OCI-LY3 (cell line): ENCODE measurements at regions not wholly inside any gene's neighbourhood (a gene's known extent, or its start where the extent isn't known, plus 50 kb on each side); places are given as distances from the start of the nearest gene placed in this dataset.
"Not testable (repeated sequence)": the region's sequence is repeated elsewhere in the genome, so short reads cannot be mapped to it uniquely, and the experiment has no call there.

Experiments used
- H2AFZ ChIP-seq: fragments of 200-600, 300-600 bp; shearing (Covaris generic); 2 replicates; pipeline ENCODE4 v1.6.0; 2014; ENCODE audit warnings: antibody characterized with exemption, low read depth, low read length
- H3K27ac ChIP-seq: fragments of 200-600, 300-600 bp; sonication (generic); 2 replicates; pipeline ENCODE4 v1.5.1; 2014; ENCODE audit warnings: mild to moderate bottlenecking, low read length, moderate library complexity, mixed read lengths
- H3K27me3 ChIP-seq: fragments of 200-600, 300-600 bp; sonication (generic); 2 replicates; pipeline ENCODE4 v1.6.1; 2014; ENCODE audit warnings: low read depth, low read length, mixed read lengths
- H3K36me3 ChIP-seq: fragments of 200-600, 300-600 bp; sonication (generic); replicated peaks from 2 replicates; pipeline ENCODE3; 2014; ENCODE audit warnings: low read depth, low read length, mixed read lengths
- H3K4me1 ChIP-seq: fragments of 300-600, 200-600 bp; sonication (generic); 2 replicates; pipeline ENCODE4 v1.6.1; 2014; ENCODE audit warnings: low read length, mixed read lengths
- H3K4me2 ChIP-seq: fragments of 200-600, 300-600 bp; sonication (generic); 2 replicates; pipeline ENCODE4 v1.6.1; 2014; ENCODE audit warnings: low read length, mixed read lengths
- H3K4me3 ChIP-seq: fragments of 300-600, 200-600 bp; sonication (generic); 2 replicates; pipeline ENCODE4 v1.5.1; 2014; ENCODE audit warnings: antibody characterized with exemption, mild to moderate bottlenecking, low read length, moderate library complexity
- H3K79me2 ChIP-seq: fragments of 300-600, 200-600 bp; shearing (Covaris generic); 2 replicates; pipeline ENCODE4 v1.6.1; 2014; ENCODE audit warnings: mild to moderate bottlenecking, low read length, mixed read lengths
- H3K9ac ChIP-seq: fragments of 300-600, 200-600 bp; shearing (Covaris generic); 2 replicates; pipeline ENCODE4 v1.6.0; 2014; ENCODE audit warnings: mild to moderate bottlenecking, low read length, moderate library complexity
- H3K9me3 ChIP-seq: fragments of 200-600, 300-600 bp; shearing (Covaris generic); 2 replicates; pipeline ENCODE4 v1.6.1; 2014; ENCODE audit warnings: low read length, mixed read lengths; ENCODE audit not compliant: insufficient read depth
- H4K20me1 ChIP-seq: fragments of 200-600, 300-600 bp; sonication (generic); 2 replicates; pipeline ENCODE4 v1.6.1; 2016; ENCODE audit warnings: low read length, mixed read lengths; ENCODE audit not compliant: insufficient read depth
- CTCF ChIP-seq: fragments of 200-600, 300-600 bp; sonication (generic); IDR thresholded peaks from 2 replicates; pipeline ENCODE4 v1.5.1; 2014; ENCODE audit warnings: antibody characterized with exemption, low read length, low read depth
- EZH2phosphoT487 ChIP-seq: fragments of 200-600 bp; shearing (Covaris generic); IDR thresholded peaks from 2 replicates; pipeline ENCODE4 v1.6.1; 2018; ENCODE audit warnings: antibody characterized with exemption, mixed run types, low read depth

- no peak overlapping the region for H2AFZ ChIP-seq
- no peak overlapping the region for H3K9ac ChIP-seq
- H3K79me2 ChIP-seq, result no peaks in the 10 kb centered on the region
- H3K4me2 ChIP-seq, result no peak overlapping the region
- no peaks in the 10 kb centered on the region for H3K4me1 ChIP-seq
- no peak overlapping the region for H3K27ac ChIP-seq
- no peaks in the 10 kb centered on the region for H4K20me1 ChIP-seq
- H3K4me3 ChIP-seq, result no peak overlapping the region
- H3K36me3 ChIP-seq, result no peaks in the 10 kb centered on the region
- peaks cover 19% of the 10 kb centered on the region; the same call in 1 of the 2 replicates for H3K27me3 ChIP-seq
- no peak for TF ChIP-seq EZH2phosphoT487
- TF ChIP-seq CTCF, result no peak
- H3K9me3 ChIP-seq, result no peaks in the 10 kb centered on the region
Observed at GRCh38 chr21:32965129-32965680, 60.5 kb upstream of the OLIG2 start.

GRCh38 chr21:32966120-32966519, 59.6 kb upstream of the OLIG2 start:
- Histone ChIP-seq H3K4me1 (no peaks in the 10 kb centered on the region), H3K27me3 (peaks cover 15% of the 10 kb centered on the region; the same call in 1 of the 2 replicates), H3K27ac (no peak overlapping the region), H3K4me3 (no peak overlapping the region), H3K4me2 (no peak overlapping the region), H2AFZ (no peak overlapping the region), H3K36me3 (no peaks in the 10 kb centered on the region), H3K9ac (no peak overlapping the region), H4K20me1 (no peaks in the 10 kb centered on the region), H3K9me3 (no peaks in the 10 kb centered on the region), H3K79me2 (no peaks in the 10 kb centered on the region)
- TF ChIP-seq CTCF, result no peak
- no peak for TF ChIP-seq EZH2phosphoT487

GRCh38 chr21:32968103-32968502, 57.6 kb upstream of the OLIG2 start:
- H2AFZ ChIP-seq, H3K27me3 ChIP-seq, H3K4me1 ChIP-seq, H3K9me3 ChIP-seq, H3K36me3 ChIP-seq, H3K27ac ChIP-seq, H4K20me1 ChIP-seq, H3K4me3 ChIP-seq, H3K9ac ChIP-seq, H3K4me2 ChIP-seq, H3K79me2 ChIP-seq: not testable (repeated sequence)

GRCh38 chr21:32974653-32975052, 51.1 kb upstream of the OLIG2 start:
- no peak overlapping the region for H3K9ac ChIP-seq
- H3K79me2 ChIP-seq, result no peaks in the 10 kb centered on the region
- no peak overlapping the region for H3K27ac ChIP-seq
- no peaks in the 10 kb centered on the region for H3K36me3 ChIP-seq
- no peaks in the 10 kb centered on the region for H4K20me1 ChIP-seq
- no peak overlapping the region for H2AFZ ChIP-seq
- no peak overlapping the region for H3K4me2 ChIP-seq
- TF ChIP-seq CTCF, result no peak
- no peak for TF ChIP-seq EZH2phosphoT487
- no peak overlapping the region for H3K4me3 ChIP-seq
- no peaks in the 10 kb centered on the region for H3K4me1 ChIP-seq
- H3K9me3 ChIP-seq, result no peaks in the 10 kb centered on the region
- H3K27me3 ChIP-seq, result no peaks in the 10 kb centered on the region
